ENCODE measurements at regions not wholly inside any gene's neighbourhood (a gene's known extent, or its start where the extent isn't known, plus 50 kb on each side); places are given as distances from the start of the nearest gene placed in this dataset.

DNA sequence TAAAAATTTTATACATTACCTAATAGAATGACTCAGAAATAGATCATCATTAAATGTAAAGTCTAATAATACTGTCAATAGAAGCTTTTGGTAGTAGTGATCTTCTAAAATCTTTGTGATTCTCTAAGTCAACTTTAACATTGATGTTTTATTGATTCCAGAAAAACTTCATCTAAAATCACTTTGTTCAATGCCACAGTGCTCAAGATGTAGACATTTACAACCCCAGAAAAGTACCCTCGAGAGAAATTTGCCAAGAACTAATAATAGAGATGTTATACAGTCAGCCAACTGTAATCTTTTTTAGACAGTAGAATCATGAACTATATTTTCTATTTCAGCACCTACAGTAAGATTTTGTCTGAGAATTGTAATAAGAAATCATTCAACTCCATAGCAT, 369.2 kb upstream of the AKR1E2 start:
- TF ChIP-seq CTCF (optimal IDR thresholded peaks at IDR 0.05 in 1 of 3, IDR thresholded peaks at IDR 0.05 in 1 of 3, conservative IDR thresholded peaks at IDR 0.05 in 1 of 3; ENCODE audit: extremely low read depth in 1 of 3, insufficient read depth in 2 of 3, low read length in 3 of 3): no peak
- no peak for TF ChIP-seq EZH2 (IDR thresholded peaks at IDR 0.05; ENCODE audit: low read length)
- no peak overlapping the region for H3K9ac ChIP-seq (ENCODE audit: control insufficient read depth, extremely low read depth, insufficient read depth, low read length)
- dilution Hi-C loops (cut with MboI; ENCODE audit: extremely low pct_ligation_motif_present, low sequenced_read_pairs): no loop called here
- no peak overlapping the region for H3K4me2 ChIP-seq (ENCODE audit: control insufficient read depth, extremely low read depth, insufficient read depth, low read depth, low read length)
- no peak overlapping the region for H3K4me3 ChIP-seq (ENCODE audit: control insufficient read depth in 2 of 3, extremely low read depth in 1 of 3, insufficient read depth in 2 of 3, low read depth in 1 of 3, low read length in 3 of 3)
- H3K9me1 ChIP-seq (ENCODE audit: control insufficient read depth, extremely low read depth, insufficient read depth, low read length): no peaks in the 10 kb centered on the region
- H2AFZ ChIP-seq (ENCODE audit: control insufficient read depth, low read length): no peak overlapping the region
- DNase-seq (ENCODE audit: low read depth, low spot score): no peak
- H3K79me2 ChIP-seq (ENCODE audit: control insufficient read depth, insufficient read depth, low read length): no peaks in the 10 kb centered on the region
- FAIRE-seq: no peak
- no peaks in the 10 kb centered on the region for H4K20me1 ChIP-seq (ENCODE audit: control insufficient read depth, extremely low read depth, insufficient read depth, low read length)
- no peak overlapping the region for H3K27ac ChIP-seq (ENCODE audit: control insufficient read depth, insufficient read depth, low read length)
- no peaks in the 10 kb centered on the region for H3K36me3 ChIP-seq (ENCODE audit: control insufficient read depth in 2 of 2, extremely low read depth in 1 of 2, insufficient read depth in 2 of 2, low read length in 2 of 2)
- H3K27me3 ChIP-seq (ENCODE audit: control insufficient read depth, extremely low read depth, insufficient read depth, low read length): no peaks in the 10 kb centered on the region
- H3K4me1 ChIP-seq (ENCODE audit: control insufficient read depth, extremely low read depth, insufficient read depth, low read length): no peaks in the 10 kb centered on the region
- no peaks in the 10 kb centered on the region for H3K9me3 ChIP-seq (ENCODE audit: control insufficient read depth, low read depth, low read length)

GRCh38 chr10:4456279-4456678, 369.7 kb upstream of the AKR1E2 start:
- Histone ChIP-seq H3K36me3 (ENCODE audit: control insufficient read depth in 2 of 2, extremely low read depth in 1 of 2, insufficient read depth in 2 of 2, low read length in 2 of 2) (no peaks in the 10 kb centered on the region), H3K9me1 (ENCODE audit: control insufficient read depth, extremely low read depth, insufficient read depth, low read length) (no peaks in the 10 kb centered on the region), H3K9ac (ENCODE audit: control insufficient read depth, extremely low read depth, insufficient read depth, low read length) (no peak overlapping the region), H3K27ac (ENCODE audit: control insufficient read depth, insufficient read depth, low read length) (no peak overlapping the region), H3K4me3 (ENCODE audit: control insufficient read depth in 2 of 3, extremely low read depth in 1 of 3, insufficient read depth in 2 of 3, low read depth in 1 of 3, low read length in 3 of 3) (no peak overlapping the region), H4K20me1 (ENCODE audit: control insufficient read depth, extremely low read depth, insufficient read depth, low read length) (no peaks in the 10 kb centered on the region), H3K27me3 (ENCODE audit: control insufficient read depth, extremely low read depth, insufficient read depth, low read length) (no peaks in the 10 kb centered on the region), H3K79me2 (ENCODE audit: control insufficient read depth, insufficient read depth, low read length) (no peaks in the 10 kb centered on the region), H2AFZ (ENCODE audit: control insufficient read depth, low read length) (no peak overlapping the region), H3K4me2 (ENCODE audit: control insufficient read depth, extremely low read depth, insufficient read depth, low read depth, low read length) (no peak overlapping the region), H3K4me1 (ENCODE audit: control insufficient read depth, extremely low read depth, insufficient read depth, low read length) (no peaks in the 10 kb centered on the region), H3K9me3 (ENCODE audit: control insufficient read depth, low read depth, low read length) (no peaks in the 10 kb centered on the region)
- TF ChIP-seq CTCF (optimal IDR thresholded peaks at IDR 0.05 in 1 of 3, IDR thresholded peaks at IDR 0.05 in 1 of 3, conservative IDR thresholded peaks at IDR 0.05 in 1 of 3; ENCODE audit: extremely low read depth in 1 of 3, insufficient read depth in 2 of 3, low read length in 3 of 3) (no peak), EZH2 (IDR thresholded peaks at IDR 0.05; ENCODE audit: low read length) (no peak)
- DNase-seq (ENCODE audit: low read depth, low spot score) (no peak), FAIRE-seq (no peak)
- dilution Hi-C loops (cut with MboI; ENCODE audit: extremely low pct_ligation_motif_present, low sequenced_read_pairs): no loop called here

All from keratinocyte (primary cell).